A549 (cell line): ENCODE measurements at regions not wholly inside any gene's neighbourhood (a gene's known extent, or its start where the extent isn't known, plus 50 kb on each side); places are given as distances from the start of the nearest gene placed in this dataset.

Experiments
- CEBPB ChIP-seq, 2 experiments: fragments of >200 bp in 1 of 2; sonication (Bioruptor Twin) in 1 of 2; formaldehyde crosslinking in 1 of 2; IDR thresholded peaks; 2 replicates each; pipeline ENCODE4 v1.6.1; 2012 to 2016
- EP300 ChIP-seq, 2 experiments: fragments of >200 bp; sonication (Bioruptor Twin); formaldehyde crosslinking; IDR thresholded peaks; 2 replicates in 1 of 2; 3 replicates in 1 of 2; pipeline ENCODE4 v1.6.1; 2016 to 2017
- HOXA7 ChIP-seq: fragments of 250-450 bp; sonication (Bioruptor Pico); IDR thresholded peaks from 2 replicates; pipeline ENCODE4 v1.5.0; 2020; ENCODE audit warnings: mild to moderate bottlenecking, moderate library complexity
- MAX ChIP-seq: IDR thresholded peaks from 2 replicates; pipeline ENCODE4 v1.6.1; 2012
- TF ChIP-seq, protein P1 (sequence below): IDR thresholded peaks from 2 replicates; pipeline ENCODE4 v1.6.1; 2012

DNA sequence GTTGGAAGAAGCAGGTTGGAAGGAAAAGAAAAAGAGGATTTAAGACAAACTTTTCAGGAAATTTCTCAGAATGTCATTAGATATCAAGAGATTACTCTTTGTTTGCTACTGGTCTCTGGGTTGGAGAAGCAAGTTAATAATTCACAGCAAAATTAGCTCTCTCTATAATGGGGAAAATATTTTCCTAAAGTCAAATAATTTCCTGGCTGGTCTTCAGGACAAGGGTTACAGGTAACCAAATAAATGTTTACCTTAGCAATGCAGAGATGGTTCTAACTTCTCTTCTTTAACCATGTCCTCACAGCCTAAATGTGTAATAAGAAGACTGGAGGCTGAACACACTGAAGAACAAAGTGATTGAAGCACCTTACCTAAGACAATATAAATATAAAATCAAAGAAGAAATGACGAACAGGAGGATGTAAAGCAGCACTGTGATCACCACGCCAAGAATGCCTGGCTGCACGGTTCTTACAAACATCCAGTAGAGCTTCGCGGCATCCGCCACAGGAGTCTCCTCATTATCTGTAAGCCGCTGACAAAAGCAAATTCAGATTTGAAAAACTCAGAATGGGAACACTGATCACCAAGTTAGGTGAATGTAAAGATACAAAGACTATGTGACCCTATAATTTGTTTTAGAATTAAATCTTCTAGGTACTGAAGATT lies 717.5 kb downstream of the TFAP2A start:
- TF ChIP-seq MAX (no peak), CEBPB (IDR thresholded peaks at IDR 0.05) (no peak), HOXA7 (CRISPR knock-in tag) (no peak), EP300 (IDR thresholded peaks at IDR 0.05) (no peak)
- TF ChIP-seq, protein P1, sequence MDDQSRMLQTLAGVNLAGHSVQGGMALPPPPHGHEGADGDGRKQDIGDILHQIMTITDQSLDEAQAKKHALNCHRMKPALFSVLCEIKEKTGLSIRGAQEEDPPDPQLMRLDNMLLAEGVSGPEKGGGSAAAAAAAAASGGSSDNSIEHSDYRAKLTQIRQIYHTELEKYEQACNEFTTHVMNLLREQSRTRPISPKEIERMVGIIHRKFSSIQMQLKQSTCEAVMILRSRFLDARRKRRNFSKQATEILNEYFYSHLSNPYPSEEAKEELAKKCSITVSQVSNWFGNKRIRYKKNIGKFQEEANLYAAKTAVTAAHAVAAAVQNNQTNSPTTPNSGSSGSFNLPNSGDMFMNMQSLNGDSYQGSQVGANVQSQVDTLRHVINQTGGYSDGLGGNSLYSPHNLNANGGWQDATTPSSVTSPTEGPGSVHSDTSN = no peak
